ENCODE measurements at regions not wholly inside any gene's neighbourhood (a gene's known extent, or its start where the extent isn't known, plus 50 kb on each side); places are given as distances from the start of the nearest gene placed in this dataset.

- no peak for TF ChIP-seq CTCF (IDR thresholded peaks at IDR 0.05)
- TF ChIP-seq POLR2A (IDR thresholded peaks at IDR 0.05), result no peak
- TF ChIP-seq POLR2AphosphoS5 (IDR thresholded peaks at IDR 0.05), result no peak
- no peak for TF ChIP-seq EP300 (IDR thresholded peaks at IDR 0.05)
Observed at GRCh38 chr12:72995616-72996015, 723.4 kb downstream of the TRHDE start.
